Breast epithelium (tissue), 3 donors: ENCODE measurements at regions not wholly inside any gene's neighbourhood (a gene's known extent, or its start where the extent isn't known, plus 50 kb on each side); places are given as distances from the start of the nearest gene placed in this dataset.

Experiments
- POLR2A ChIP-seq: fragments of 450-650 bp; IDR thresholded peaks from one replicate; pipeline ENCODE4 v1.6.1; 2016; ENCODE audit warnings: antibody characterized with exemption, mild to moderate bottlenecking, moderate library complexity
- POLR2AphosphoS5 ChIP-seq, 3 donors: sonication (generic); formaldehyde crosslinking; IDR thresholded peaks; one replicate each; pipeline ENCODE4 v1.6.1; 2017; ENCODE audit warnings: antibody characterized with exemption in 3 of 3
- TF ChIP-seq, protein P1 (sequence below), 3 donors: fragments of 450-650 bp; IDR thresholded peaks; one replicate each; pipeline ENCODE4 v1.5.1; 2016 to 2017; ENCODE audit warnings: antibody characterized with exemption in 3 of 3, mild to moderate bottlenecking in 3 of 3, moderate library complexity in 3 of 3

DNA sequence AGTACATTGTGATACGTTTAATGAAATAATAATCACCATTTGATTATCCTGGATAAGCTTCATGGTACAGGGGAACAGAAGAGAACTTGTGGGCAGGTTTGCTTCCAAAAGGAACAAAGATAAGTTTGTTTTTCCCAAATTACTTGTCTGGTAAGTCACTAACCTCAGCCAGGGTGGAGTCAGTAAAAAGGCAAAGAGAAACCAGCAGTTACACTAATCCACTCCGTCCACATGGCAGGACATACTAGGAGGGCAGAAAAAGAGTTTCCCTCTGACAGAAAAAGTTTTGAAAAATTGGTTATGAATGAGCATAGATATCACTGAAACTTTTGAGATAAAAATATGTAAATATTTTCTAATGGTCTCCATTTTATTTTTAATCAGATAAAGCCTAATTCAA is 285.9 kb downstream of the IL15 start:
- TF ChIP-seq POLR2AphosphoS5 (IDR thresholded peaks at IDR 0.05): no peak
- TF ChIP-seq POLR2A: no peak
- TF ChIP-seq, protein P1, sequence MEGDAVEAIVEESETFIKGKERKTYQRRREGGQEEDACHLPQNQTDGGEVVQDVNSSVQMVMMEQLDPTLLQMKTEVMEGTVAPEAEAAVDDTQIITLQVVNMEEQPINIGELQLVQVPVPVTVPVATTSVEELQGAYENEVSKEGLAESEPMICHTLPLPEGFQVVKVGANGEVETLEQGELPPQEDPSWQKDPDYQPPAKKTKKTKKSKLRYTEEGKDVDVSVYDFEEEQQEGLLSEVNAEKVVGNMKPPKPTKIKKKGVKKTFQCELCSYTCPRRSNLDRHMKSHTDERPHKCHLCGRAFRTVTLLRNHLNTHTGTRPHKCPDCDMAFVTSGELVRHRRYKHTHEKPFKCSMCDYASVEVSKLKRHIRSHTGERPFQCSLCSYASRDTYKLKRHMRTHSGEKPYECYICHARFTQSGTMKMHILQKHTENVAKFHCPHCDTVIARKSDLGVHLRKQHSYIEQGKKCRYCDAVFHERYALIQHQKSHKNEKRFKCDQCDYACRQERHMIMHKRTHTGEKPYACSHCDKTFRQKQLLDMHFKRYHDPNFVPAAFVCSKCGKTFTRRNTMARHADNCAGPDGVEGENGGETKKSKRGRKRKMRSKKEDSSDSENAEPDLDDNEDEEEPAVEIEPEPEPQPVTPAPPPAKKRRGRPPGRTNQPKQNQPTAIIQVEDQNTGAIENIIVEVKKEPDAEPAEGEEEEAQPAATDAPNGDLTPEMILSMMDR (IDR thresholded peaks at IDR 0.05): no peak
